NCI-H187 (cell line): ENCODE measurements at regions not wholly inside any gene's neighbourhood (a gene's known extent, or its start where the extent isn't known, plus 50 kb on each side); places are given as distances from the start of the nearest gene placed in this dataset.
"Not testable (repeated sequence)": the region's sequence is repeated elsewhere in the genome, so short reads cannot be mapped to it uniquely, and the experiment has no call there.

Experiments
- DNase-seq, 2 experiments: peaks; one replicate each; lab custom pipeline; 2025; lab: John Stamatoyannopoulos, UW

- DNase-seq: no peak
These were observed 532.8 kb downstream of the RFPL4B start for GRCh38 chr6:112879920-112880413.

GRCh38 chr6:112881027-112881426 lies 533.9 kb downstream of the RFPL4B start:
- no peak for DNase-seq

GRCh38 chr6:112881828-112882780 lies 535.0 kb downstream of the RFPL4B start:
- no peak for DNase-seq

GRCh38 chr6:112883095-112883494 lies 536.0 kb downstream of the RFPL4B start:
- no peak for DNase-seq

- DNase-seq: no peak
These were observed 539.3 kb downstream of the RFPL4B start for GRCh38 chr6:112886415-112886814.

- not testable (repeated sequence) for DNase-seq
These were observed 540.3 kb downstream of the RFPL4B start for GRCh38 chr6:112887424-112887823.

GRCh38 chr6:112899541-112899940 lies 552.4 kb downstream of the RFPL4B start:
- no peak for DNase-seq

- no peak for DNase-seq
These were observed 556.2 kb downstream of the RFPL4B start for GRCh38 chr6:112903361-112903760.

GRCh38 chr6:112906726-112907125 lies 559.6 kb downstream of the RFPL4B start:
- DNase-seq: no peak

GRCh38 chr6:112909781-112910180 lies 562.7 kb downstream of the RFPL4B start:
- DNase-seq: no peak

GRCh38 chr6:112910256-112910655 lies 563.1 kb downstream of the RFPL4B start:
- DNase-seq: no peak

GRCh38 chr6:112911959-112912358 lies 564.8 kb downstream of the RFPL4B start:
- DNase-seq: no peak

- no peak for DNase-seq
These were observed 565.4 kb downstream of the RFPL4B start for GRCh38 chr6:112912416-112913101.

- not testable (repeated sequence) for DNase-seq
These were observed 572.6 kb downstream of the RFPL4B start for GRCh38 chr6:112919744-112920143.

GRCh38 chr6:112920994-112921393 lies 573.9 kb downstream of the RFPL4B start:
- DNase-seq: no peak

- no peak for DNase-seq
These were observed 576.9 kb downstream of the RFPL4B start for GRCh38 chr6:112923940-112924587.

- DNase-seq: no peak
These were observed 578.6 kb downstream of the RFPL4B start for GRCh38 chr6:112925702-112926101.

- no peak for DNase-seq
These were observed 580.7 kb downstream of the RFPL4B start for GRCh38 chr6:112927641-112928320.

- DNase-seq: no peak
These were observed 582.5 kb downstream of the RFPL4B start for GRCh38 chr6:112929641-112930040.

- no peak for DNase-seq
These were observed 584.7 kb downstream of the RFPL4B start for GRCh38 chr6:112931832-112932231.

- DNase-seq: no peak
These were observed 586.8 kb downstream of the RFPL4B start for GRCh38 chr6:112933947-112934346.
